ENCODE measurements at regions not wholly inside any gene's neighbourhood (a gene's known extent, or its start where the extent isn't known, plus 50 kb on each side); places are given as distances from the start of the nearest gene placed in this dataset.

DNA sequence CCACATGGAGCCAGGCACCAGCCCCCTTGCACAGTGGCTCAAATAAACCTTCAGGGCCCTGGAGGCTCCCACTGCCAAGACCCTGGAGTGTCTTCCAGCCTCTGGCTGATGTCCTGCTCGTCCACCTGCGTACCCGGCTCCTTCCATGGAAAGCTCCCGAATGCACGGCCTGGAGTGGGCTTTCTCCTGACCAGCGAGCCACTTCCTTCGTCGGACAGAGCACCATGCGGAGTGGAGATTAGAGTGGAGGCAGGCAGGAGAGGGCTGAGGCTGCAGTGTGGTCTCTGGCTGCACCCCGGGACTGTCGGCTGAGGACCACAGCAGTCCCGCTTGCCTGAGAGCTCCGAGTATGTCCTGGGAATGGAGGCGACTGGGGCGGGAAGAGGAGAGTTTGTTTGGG is 93.7 kb upstream of the SFSWAP start:
- no peak for TF ChIP-seq CTCF (IDR thresholded peaks at IDR 0.05)
- no peak for TF ChIP-seq POLR2A (IDR thresholded peaks at IDR 0.05)
